ENCODE measurements at regions not wholly inside any gene's neighbourhood (a gene's known extent, or its start where the extent isn't known, plus 50 kb on each side); places are given as distances from the start of the nearest gene placed in this dataset.

- H3K9me1 ChIP-seq (ENCODE audit: control insufficient read depth, extremely low read depth, insufficient read depth, low read length): no peaks in the 10 kb centered on the region
- no peaks in the 10 kb centered on the region for H4K20me1 ChIP-seq (ENCODE audit: control insufficient read depth, extremely low read depth, insufficient read depth, low read length)
- H3K4me2 ChIP-seq (ENCODE audit: control insufficient read depth, extremely low read depth, insufficient read depth, low read depth, low read length): no peak overlapping the region
- H2AFZ ChIP-seq (ENCODE audit: control insufficient read depth, low read length): no peak overlapping the region
- no peak overlapping the region for H3K4me3 ChIP-seq (ENCODE audit: control insufficient read depth in 2 of 3, extremely low read depth in 1 of 3, insufficient read depth in 2 of 3, low read depth in 1 of 3, low read length in 3 of 3)
- no peaks in the 10 kb centered on the region for H3K79me2 ChIP-seq (ENCODE audit: control insufficient read depth, insufficient read depth, low read length)
- no peaks in the 10 kb centered on the region for H3K4me1 ChIP-seq (ENCODE audit: control insufficient read depth, extremely low read depth, insufficient read depth, low read length)
- H3K9ac ChIP-seq (ENCODE audit: control insufficient read depth, extremely low read depth, insufficient read depth, low read length): no peak overlapping the region
- no peak for DNase-seq (ENCODE audit: low read depth, low spot score)
- no peak overlapping the region for H3K27ac ChIP-seq (ENCODE audit: control insufficient read depth, insufficient read depth, low read length)
- H3K9me3 ChIP-seq (ENCODE audit: control insufficient read depth, low read depth, low read length): no peaks in the 10 kb centered on the region
- peaks cover 5% of the 10 kb centered on the region for H3K27me3 ChIP-seq (ENCODE audit: control insufficient read depth, extremely low read depth, insufficient read depth, low read length)
- no peak for FAIRE-seq
- no peaks in the 10 kb centered on the region for H3K36me3 ChIP-seq (ENCODE audit: control insufficient read depth in 2 of 2, extremely low read depth in 1 of 2, insufficient read depth in 2 of 2, low read length in 2 of 2)
- dilution Hi-C loops (cut with MboI; ENCODE audit: extremely low pct_ligation_motif_present, low sequenced_read_pairs): no loop called here
- TF ChIP-seq EZH2 (IDR thresholded peaks at IDR 0.05; ENCODE audit: low read length): no peak
- no peak for TF ChIP-seq CTCF (optimal IDR thresholded peaks at IDR 0.05 in 1 of 3, IDR thresholded peaks at IDR 0.05 in 1 of 3, conservative IDR thresholded peaks at IDR 0.05 in 1 of 3; ENCODE audit: extremely low read depth in 1 of 3, insufficient read depth in 2 of 3, low read length in 3 of 3)
These were observed 134.6 kb downstream of the TEX36 start for GRCh38 chr10:125548356-125548755.

GRCh38 chr10:125547010-125547650, 135.8 kb downstream of the TEX36 start:
- no peak for DNase-seq (ENCODE audit: low read depth, low spot score)
- Histone ChIP-seq H3K36me3 (ENCODE audit: control insufficient read depth in 2 of 2, extremely low read depth in 1 of 2, insufficient read depth in 2 of 2, low read length in 2 of 2) (no peaks in the 10 kb centered on the region), H3K79me2 (ENCODE audit: control insufficient read depth, insufficient read depth, low read length) (no peaks in the 10 kb centered on the region), H4K20me1 (ENCODE audit: control insufficient read depth, extremely low read depth, insufficient read depth, low read length) (no peaks in the 10 kb centered on the region), H3K9me3 (ENCODE audit: control insufficient read depth, low read depth, low read length) (no peaks in the 10 kb centered on the region), H2AFZ (ENCODE audit: control insufficient read depth, low read length) (no peak overlapping the region), H3K9me1 (ENCODE audit: control insufficient read depth, extremely low read depth, insufficient read depth, low read length) (no peaks in the 10 kb centered on the region), H3K27ac (ENCODE audit: control insufficient read depth, insufficient read depth, low read length) (no peak overlapping the region), H3K4me3 (ENCODE audit: control insufficient read depth in 2 of 3, extremely low read depth in 1 of 3, insufficient read depth in 2 of 3, low read depth in 1 of 3, low read length in 3 of 3) (no peak overlapping the region), H3K4me1 (ENCODE audit: control insufficient read depth, extremely low read depth, insufficient read depth, low read length) (no peaks in the 10 kb centered on the region), H3K27me3 (ENCODE audit: control insufficient read depth, extremely low read depth, insufficient read depth, low read length) (peaks cover 5% of the 10 kb centered on the region), H3K4me2 (ENCODE audit: control insufficient read depth, extremely low read depth, insufficient read depth, low read depth, low read length) (no peak overlapping the region), H3K9ac (ENCODE audit: control insufficient read depth, extremely low read depth, insufficient read depth, low read length) (no peak overlapping the region)
- FAIRE-seq: no peak
- dilution Hi-C loops (cut with MboI; ENCODE audit: extremely low pct_ligation_motif_present, low sequenced_read_pairs): no loop called here
- no peak for TF ChIP-seq CTCF (optimal IDR thresholded peaks at IDR 0.05 in 1 of 3, IDR thresholded peaks at IDR 0.05 in 1 of 3, conservative IDR thresholded peaks at IDR 0.05 in 1 of 3; ENCODE audit: extremely low read depth in 1 of 3, insufficient read depth in 2 of 3, low read length in 3 of 3)
- TF ChIP-seq EZH2 (IDR thresholded peaks at IDR 0.05; ENCODE audit: low read length): no peak

Data from keratinocyte (primary cell).